ENCODE measurements at regions not wholly inside any gene's neighbourhood (a gene's known extent, or its start where the extent isn't known, plus 50 kb on each side); places are given as distances from the start of the nearest gene placed in this dataset.
"Not testable (repeated sequence)": the region's sequence is repeated elsewhere in the genome, so short reads cannot be mapped to it uniquely, and the experiment has no call there.

DNA sequence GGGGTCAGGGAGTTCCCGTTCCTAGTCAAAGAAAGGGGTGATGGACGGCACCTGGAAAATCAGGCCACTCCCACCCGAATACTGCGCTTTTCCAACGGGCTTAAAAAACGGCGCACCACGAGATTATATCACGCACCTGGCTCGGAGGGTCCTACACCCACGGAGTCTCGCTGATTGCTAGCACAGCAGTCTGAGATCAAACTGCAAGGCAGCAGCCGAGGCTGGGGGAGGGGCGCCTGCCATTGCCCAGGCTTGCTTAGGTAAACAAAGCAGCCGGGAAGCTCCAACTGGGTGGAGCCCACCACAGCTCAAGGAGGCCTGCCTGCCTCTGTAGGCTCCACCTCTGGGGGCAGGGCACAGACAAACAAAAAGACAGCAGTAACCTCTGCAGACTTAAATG is 100.1 kb upstream of the IQCM start:
- TF ChIP-seq, protein P1, sequence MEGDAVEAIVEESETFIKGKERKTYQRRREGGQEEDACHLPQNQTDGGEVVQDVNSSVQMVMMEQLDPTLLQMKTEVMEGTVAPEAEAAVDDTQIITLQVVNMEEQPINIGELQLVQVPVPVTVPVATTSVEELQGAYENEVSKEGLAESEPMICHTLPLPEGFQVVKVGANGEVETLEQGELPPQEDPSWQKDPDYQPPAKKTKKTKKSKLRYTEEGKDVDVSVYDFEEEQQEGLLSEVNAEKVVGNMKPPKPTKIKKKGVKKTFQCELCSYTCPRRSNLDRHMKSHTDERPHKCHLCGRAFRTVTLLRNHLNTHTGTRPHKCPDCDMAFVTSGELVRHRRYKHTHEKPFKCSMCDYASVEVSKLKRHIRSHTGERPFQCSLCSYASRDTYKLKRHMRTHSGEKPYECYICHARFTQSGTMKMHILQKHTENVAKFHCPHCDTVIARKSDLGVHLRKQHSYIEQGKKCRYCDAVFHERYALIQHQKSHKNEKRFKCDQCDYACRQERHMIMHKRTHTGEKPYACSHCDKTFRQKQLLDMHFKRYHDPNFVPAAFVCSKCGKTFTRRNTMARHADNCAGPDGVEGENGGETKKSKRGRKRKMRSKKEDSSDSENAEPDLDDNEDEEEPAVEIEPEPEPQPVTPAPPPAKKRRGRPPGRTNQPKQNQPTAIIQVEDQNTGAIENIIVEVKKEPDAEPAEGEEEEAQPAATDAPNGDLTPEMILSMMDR (conservative IDR thresholded peaks at IDR 0.05; ENCODE audit: low read length), result not testable (repeated sequence)
- TF ChIP-seq EZH2phosphoT487 (IDR thresholded peaks at IDR 0.05; ENCODE audit: borderline replicate concordance), result not testable (repeated sequence)
